ENCODE measurements at regions not wholly inside any gene's neighbourhood (a gene's known extent, or its start where the extent isn't known, plus 50 kb on each side); places are given as distances from the start of the nearest gene placed in this dataset.

- no peak for FAIRE-seq
Measured at GRCh38 chr3:28171962-28172361, 69.5 kb upstream of the CMC1 start.

- FAIRE-seq = no peak
Measured at GRCh38 chr3:28172748-28173147, 68.7 kb upstream of the CMC1 start.

- no peak for FAIRE-seq
Measured at GRCh38 chr3:28173836-28174235, 67.6 kb upstream of the CMC1 start.

- no peak for FAIRE-seq
Measured at GRCh38 chr3:28186748-28187147, 54.7 kb upstream of the CMC1 start.

GRCh38 chr3:28188686-28189085, 52.7 kb upstream of the CMC1 start:
- FAIRE-seq = no peak

- FAIRE-seq = no peak
Measured at GRCh38 chr3:28191363-28191762, 50.1 kb upstream of the CMC1 start.
